ENCODE measurements at regions not wholly inside any gene's neighbourhood (a gene's known extent, or its start where the extent isn't known, plus 50 kb on each side); places are given as distances from the start of the nearest gene placed in this dataset.

DNA sequence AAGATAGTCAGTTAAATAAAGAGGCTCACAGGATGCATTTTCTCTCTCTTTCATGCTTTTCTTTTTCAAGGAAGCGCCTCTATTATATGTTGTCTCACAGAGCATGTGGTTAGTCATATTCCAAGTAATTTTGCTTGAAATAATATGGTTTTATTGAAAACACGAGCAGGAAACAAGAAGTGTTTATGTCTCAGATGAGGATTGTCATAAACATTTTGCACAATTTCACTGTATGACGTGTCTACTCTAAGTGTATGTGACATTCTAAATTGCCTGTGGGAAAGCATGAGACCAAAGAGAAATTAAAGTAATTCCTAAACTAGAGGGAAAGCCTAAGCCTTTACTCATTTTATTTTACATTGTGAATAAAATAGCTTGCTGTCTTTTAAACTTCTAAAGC lies 818.6 kb downstream of the EPHA3 start:
- TF ChIP-seq POLR2A (IDR thresholded peaks at IDR 0.05) (no peak), CTCF (IDR thresholded peaks at IDR 0.05) (no peak)
